H9 (cell line): ENCODE measurements at regions not wholly inside any gene's neighbourhood (a gene's known extent, or its start where the extent isn't known, plus 50 kb on each side); places are given as distances from the start of the nearest gene placed in this dataset.

ENCODE experiments used
- DNase-seq: peaks from one replicate; pipeline ENCODE4 v3.0.0-alpha.2; 2017
- H2AFZ ChIP-seq: one replicate; pipeline ENCODE4 v1.6.1; 2013; ENCODE audit warnings: mild to moderate bottlenecking, low read length, control low read depth, moderate library complexity
- H2AK5ac ChIP-seq: 2 replicates; pipeline ENCODE4 v1.6.1; 2013; ENCODE audit warnings: low read length, control low read depth, mixed read lengths; ENCODE audit not compliant: insufficient read length
- H2BK120ac ChIP-seq: one replicate; pipeline ENCODE4 v1.6.1; 2013; ENCODE audit warnings: low read depth, mild to moderate bottlenecking, low read length, control low read depth, inconsistent platforms; ENCODE audit not compliant: poor library complexity, severe bottlenecking
- H2BK12ac ChIP-seq: 2 replicates; pipeline ENCODE4 v1.6.1; 2013; ENCODE audit warnings: low read length, control low read depth, mixed read lengths, low read depth; ENCODE audit not compliant: insufficient read length
- H2BK15ac ChIP-seq: 2 replicates; pipeline ENCODE4 v1.6.1; 2013; ENCODE audit warnings: low read depth, low read length, control low read depth
- H2BK20ac ChIP-seq: one replicate; pipeline ENCODE4 v1.6.1; 2013; ENCODE audit warnings: low read depth, mild to moderate bottlenecking, low read length, control low read depth, inconsistent platforms; ENCODE audit not compliant: poor library complexity, severe bottlenecking
- H2BK5ac ChIP-seq: 2 replicates; pipeline ENCODE4 v1.6.1; 2013; ENCODE audit warnings: low read length, control low read depth, mixed read lengths; ENCODE audit not compliant: insufficient read length
- H3K14ac ChIP-seq: 2 replicates; pipeline ENCODE4 v1.6.1; 2013; ENCODE audit warnings: low read length, control low read depth; ENCODE audit not compliant: insufficient read depth
- H3K18ac ChIP-seq: 2 replicates; pipeline ENCODE4 v1.6.1; 2013; ENCODE audit warnings: low read depth, mild to moderate bottlenecking, mixed read lengths, low read length, control low read depth; ENCODE audit not compliant: insufficient read length
- H3K23ac ChIP-seq: 2 replicates; pipeline ENCODE4 v1.6.1; 2013; ENCODE audit warnings: low read length, control low read depth, mixed read lengths, low read depth; ENCODE audit not compliant: insufficient read length
- H3K23me2 ChIP-seq: 2 replicates; pipeline ENCODE4 v1.6.1; 2013; ENCODE audit warnings: low read depth, mild to moderate bottlenecking, mixed read lengths, low read length, control low read depth; ENCODE audit not compliant: insufficient read length, poor library complexity, severe bottlenecking
- H3K27ac ChIP-seq: 2 replicates; pipeline ENCODE4 v1.5.1; 2013; ENCODE audit warnings: low read length, control low read depth, mixed read lengths, low read depth; ENCODE audit not compliant: insufficient read length
- H3K27me3 ChIP-seq: 2 replicates; pipeline ENCODE4 v1.6.1; 2013; ENCODE audit warnings: low read length, control low read depth, inconsistent platforms; ENCODE audit not compliant: insufficient read depth
- H3K4ac ChIP-seq: 2 replicates; pipeline ENCODE4 v1.6.1; 2013; ENCODE audit warnings: low read depth, mild to moderate bottlenecking, control low read depth, inconsistent platforms, low read length, moderate library complexity
- H3K4me1 ChIP-seq: 2 replicates; pipeline ENCODE4 v1.6.1; 2013; ENCODE audit warnings: low read length, control low read depth, inconsistent platforms; ENCODE audit not compliant: insufficient read depth
- H3K4me2 ChIP-seq: 2 replicates; pipeline ENCODE4 v1.6.1; 2013; ENCODE audit warnings: low read length, control low read depth, mixed read lengths; ENCODE audit not compliant: insufficient read length, insufficient read depth
- H3K56ac ChIP-seq: 2 replicates; pipeline ENCODE4 v1.6.1; 2013; ENCODE audit warnings: low read depth, mild to moderate bottlenecking, mixed read lengths, low read length, control low read depth; ENCODE audit not compliant: insufficient read length
- H3K79me1 ChIP-seq: 2 replicates; pipeline ENCODE4 v1.6.1; 2013; ENCODE audit warnings: low read depth, mild to moderate bottlenecking, moderate library complexity, low read length, control low read depth, inconsistent platforms; ENCODE audit not compliant: insufficient read depth, poor library complexity, severe bottlenecking
- H3K79me2 ChIP-seq: 2 replicates; pipeline ENCODE4 v1.6.1; 2013; ENCODE audit warnings: low read length, control low read depth, inconsistent platforms; ENCODE audit not compliant: insufficient read depth
- H3K9ac ChIP-seq: 2 replicates; pipeline ENCODE4 v1.6.1; 2013; ENCODE audit warnings: low read length, control low read depth, mixed read lengths; ENCODE audit not compliant: insufficient read length; ENCODE audit errors: extremely low read depth
- H3K9me3 ChIP-seq: one replicate; pipeline ENCODE4 v1.6.1; 2013; ENCODE audit warnings: low read depth, low read length, inconsistent platforms; ENCODE audit not compliant: control insufficient read depth
- H3T11ph ChIP-seq: one replicate; pipeline ENCODE4 v1.6.1; 2013; ENCODE audit warnings: mild to moderate bottlenecking, low read length, control low read depth, inconsistent platforms
- H4K20me1 ChIP-seq: one replicate; pipeline ENCODE4 v1.6.1; 2013; ENCODE audit not compliant: control insufficient read depth, insufficient read length, insufficient read depth
- H4K5ac ChIP-seq: 2 replicates; pipeline ENCODE4 v1.6.1; 2013; ENCODE audit warnings: low read depth, mild to moderate bottlenecking, mixed read lengths, low read length, control low read depth; ENCODE audit not compliant: insufficient read length
- H4K8ac ChIP-seq: replicated peaks from 2 replicates; pipeline ENCODE4 v1.6.1; 2013; ENCODE audit warnings: low read length, control low read depth, mixed read lengths, low read depth; ENCODE audit not compliant: insufficient read length
- H4K91ac ChIP-seq: 2 replicates; pipeline ENCODE4 v1.6.1; 2013; ENCODE audit warnings: low read depth, mild to moderate bottlenecking, moderate library complexity, mixed read lengths, low read length, control low read depth; ENCODE audit not compliant: insufficient read length
- H3K27ac Mint-ChIP-seq, 3 experiments: 2 replicates in 2 of 3; 3 replicates in 1 of 3; pipeline ENCODE4 v1.8.0; 2020 to 2021; ENCODE audit warnings: mixed read lengths in 3 of 3, mild to moderate bottlenecking in 1 of 3, moderate library complexity in 1 of 3
- H3K27me3 Mint-ChIP-seq: 2 replicates; pipeline ENCODE4 v1.8.0; 2021; ENCODE audit warnings: low read depth, mild to moderate bottlenecking, moderate library complexity, mixed read lengths
- H3K36me3 Mint-ChIP-seq, 3 experiments: 2 replicates in 2 of 3; 3 replicates in 1 of 3; pipeline ENCODE4 v1.8.0; 2020 to 2021; ENCODE audit warnings: low read depth in 3 of 3, mixed read lengths in 3 of 3; ENCODE audit not compliant: insufficient read depth in 1 of 3
- H3K4me1 Mint-ChIP-seq, 2 experiments: 2 replicates each; pipeline ENCODE4 v1.8.0; 2020; ENCODE audit warnings: mixed read lengths in 2 of 2
- H3K4me3 Mint-ChIP-seq, 2 experiments: 2 replicates in 1 of 2; 3 replicates in 1 of 2; pipeline ENCODE4 v1.8.0; 2020 to 2021; ENCODE audit warnings: mild to moderate bottlenecking in 2 of 2, mixed read lengths in 2 of 2, moderate library complexity in 1 of 2
- H3K9me3 Mint-ChIP-seq, 2 experiments: 2 replicates in 1 of 2; 3 replicates in 1 of 2; pipeline ENCODE4 v1.8.0; 2020; ENCODE audit warnings: mild to moderate bottlenecking in 2 of 2, mixed read lengths in 2 of 2, moderate library complexity in 1 of 2
- CTCF ChIP-seq: fragments of 200-600 bp; sonication (generic); conservative IDR thresholded peaks from 3 replicates; pipeline ENCODE4 v1.8.0; 2021; ENCODE audit warnings: antibody characterized with exemption, mild to moderate bottlenecking
- WGBS: extraction: QIAGEN DNeasy Blood & Tissue Kit; methylation state at CpG from one replicate; pipeline ENCODE4 v1.1.7; 2013; ENCODE audit warnings: missing lambda C conversion rate, low lambda C conversion rate, mixed read lengths; ENCODE audit not compliant: insufficient read length; ENCODE audit errors: extremely low coverage; 5-methylcytosine and 5-hydroxymethylcytosine counted together

- H3K18ac ChIP-seq = no peak overlapping the region
- peaks cover 5 to 9% (median 8%) of the 10 kb centered on the region in 3 experiments for H3K36me3 Mint-ChIP-seq
- no peak overlapping the region for H2BK20ac ChIP-seq
- H3K56ac ChIP-seq = no peak overlapping the region
- no peaks in the 10 kb centered on the region for H4K20me1 ChIP-seq
- no peak overlapping the region for H3K4me3 Mint-ChIP-seq
- no peak overlapping the region for H3K27ac ChIP-seq
- H3K27ac Mint-ChIP-seq = no peak overlapping the region
- no peak overlapping the region for H2BK15ac ChIP-seq
- H2BK5ac ChIP-seq = no peak overlapping the region
- H3K23ac ChIP-seq = no peak overlapping the region
- no peak overlapping the region for H2AFZ ChIP-seq
- peaks cover 7 to 9% of the 10 kb centered on the region in 2 experiments; a peak in 4 of 5 replicates for H3K9me3 Mint-ChIP-seq
- H3K9me3 ChIP-seq = no peaks in the 10 kb centered on the region
- H4K8ac ChIP-seq = no peak overlapping the region
- H4K91ac ChIP-seq = no peak overlapping the region
- no peak overlapping the region for H2BK120ac ChIP-seq
- no peak overlapping the region for H3K14ac ChIP-seq
- peaks cover 9 to 11% of the 10 kb centered on the region in 2 experiments; a peak in 3 of 4 replicates for H3K4me1 Mint-ChIP-seq
- H3K23me2 ChIP-seq = no peaks in the 10 kb centered on the region
- H3K4me2 ChIP-seq = no peak overlapping the region
- TF ChIP-seq CTCF = no peak
- H3K9ac ChIP-seq = no peak overlapping the region
- H2BK12ac ChIP-seq = no peak overlapping the region
- H3K4me1 ChIP-seq = no peaks in the 10 kb centered on the region
- H3K27me3 Mint-ChIP-seq = no peaks in the 10 kb centered on the region
- no peak overlapping the region for H4K5ac ChIP-seq
- H3T11ph ChIP-seq = no peak overlapping the region
- no peak overlapping the region for H2AK5ac ChIP-seq
- H3K79me2 ChIP-seq = no peaks in the 10 kb centered on the region
- WGBS = no CpG with 5 or more reads among the region's 2 CpGs
- H3K27me3 ChIP-seq = no peaks in the 10 kb centered on the region
- H3K4ac ChIP-seq = no peak overlapping the region
- no peak for DNase-seq
- no peaks in the 10 kb centered on the region for H3K79me1 ChIP-seq
Measured at GRCh38 chr5:98603456-98603855, 170.0 kb upstream of the RGMB start.
